Keratinocyte (primary cell): ENCODE measurements at regions not wholly inside any gene's neighbourhood (a gene's known extent, or its start where the extent isn't known, plus 50 kb on each side); places are given as distances from the start of the nearest gene placed in this dataset.

Experiments
- DNase-seq: peaks from one replicate; pipeline ENCODE4 v3.0.0-alpha.2; 2011; ENCODE audit warnings: low read depth, missing footprints, low spot score
- FAIRE-seq: peaks from 2 replicates; lab custom pipeline; 2011; peaks lifted over from hg19 to GRCh38; lab: Jason Lieb, UNC
- H2AFZ ChIP-seq: 2 replicates; pipeline ENCODE4 v1.6.0; 2012; ENCODE audit warnings: low read length, control low read depth, inconsistent platforms; ENCODE audit not compliant: control insufficient read depth
- H3K27ac ChIP-seq: 2 replicates; pipeline ENCODE4 v1.5.1; 2011; ENCODE audit warnings: low read length; ENCODE audit not compliant: control insufficient read depth, insufficient read depth
- H3K27me3 ChIP-seq: 3 replicates; pipeline ENCODE4 v1.6.0; 2011; ENCODE audit warnings: low read length; ENCODE audit not compliant: control insufficient read depth, insufficient read depth; ENCODE audit errors: extremely low read depth
- H3K36me3 ChIP-seq, 2 experiments: 2 replicates in 1 of 2; 3 replicates in 1 of 2; pipeline ENCODE4 v1.5.1; 2011; ENCODE audit warnings: low read length in 2 of 2, mild to moderate bottlenecking in 1 of 2; ENCODE audit not compliant: control insufficient read depth in 2 of 2, insufficient read depth in 2 of 2; ENCODE audit errors: extremely low read depth in 1 of 2
- H3K4me1 ChIP-seq: 3 replicates; pipeline ENCODE4 v1.5.1; 2011; ENCODE audit warnings: low read length; ENCODE audit not compliant: control insufficient read depth, insufficient read depth; ENCODE audit errors: extremely low read depth
- H3K4me2 ChIP-seq: 3 replicates; pipeline ENCODE4 v1.6.0; 2011; ENCODE audit warnings: low read depth, low read length; ENCODE audit not compliant: control insufficient read depth, insufficient read depth; ENCODE audit errors: extremely low read depth
- H3K4me3 ChIP-seq, 3 experiments: fragments of 200-600 bp in 1 of 3; sonication (generic) in 1 of 3; 2 replicates in 2 of 3; 3 replicates in 1 of 3; pipeline ENCODE4 v1.5.1; 2011 to 2016; ENCODE audit warnings: low read length in 3 of 3, mild to moderate bottlenecking in 3 of 3, control low read depth in 2 of 3, inconsistent platforms in 1 of 3, low read depth in 1 of 3, mixed read lengths in 1 of 3, mixed run types in 1 of 3, moderate library complexity in 1 of 3; ENCODE audit not compliant: control insufficient read depth in 2 of 3, insufficient read depth in 2 of 3; ENCODE audit errors: extremely low read depth in 1 of 3
- H3K79me2 ChIP-seq: 2 replicates; pipeline ENCODE4 v1.6.0; 2012; ENCODE audit warnings: low read length; ENCODE audit not compliant: control insufficient read depth, insufficient read depth
- H3K9ac ChIP-seq: 3 replicates; pipeline ENCODE4 v1.6.0; 2011; ENCODE audit warnings: low read length; ENCODE audit not compliant: control insufficient read depth, insufficient read depth; ENCODE audit errors: extremely low read depth
- H3K9me1 ChIP-seq: 3 replicates; pipeline ENCODE4 v1.6.0; 2011; ENCODE audit warnings: low read length; ENCODE audit not compliant: control insufficient read depth, insufficient read depth; ENCODE audit errors: extremely low read depth
- H3K9me3 ChIP-seq: 2 replicates; pipeline ENCODE4 v1.5.1; 2012; ENCODE audit warnings: low read depth, low read length; ENCODE audit not compliant: control insufficient read depth
- H4K20me1 ChIP-seq: 3 replicates; pipeline ENCODE4 v1.6.0; 2011; ENCODE audit warnings: low read length; ENCODE audit not compliant: control insufficient read depth, insufficient read depth; ENCODE audit errors: extremely low read depth
- EZH2 ChIP-seq: IDR thresholded peaks from one replicate; pipeline ENCODE4 v1.6.1; 2012; ENCODE audit warnings: inconsistent platforms, mild to moderate bottlenecking, low read length, moderate library complexity
- dilution Hi-C: fragments of 300-500 bp; cut with MboI; formaldehyde crosslinking; loops from one replicate; pipeline ENCODE4 v1.7.0; 2020; ENCODE audit warnings: low sequenced_read_pairs; ENCODE audit not compliant: extremely low pct_ligation_motif_present
- TF ChIP-seq, protein P1 (sequence below), 3 experiments: IDR thresholded peaks in 1 of 3; conservative IDR thresholded peaks in 1 of 3; optimal IDR thresholded peaks in 1 of 3; 2 replicates in 2 of 3; 3 replicates in 1 of 3; pipeline versions ENCODE3 to v1.5.1; 2011; ENCODE audit warnings: low read length in 3 of 3, mild to moderate bottlenecking in 3 of 3, moderate library complexity in 2 of 3, control low read depth in 1 of 3, inconsistent platforms in 1 of 3; ENCODE audit not compliant: insufficient read depth in 2 of 3; ENCODE audit errors: extremely low read depth in 1 of 3

DNA sequence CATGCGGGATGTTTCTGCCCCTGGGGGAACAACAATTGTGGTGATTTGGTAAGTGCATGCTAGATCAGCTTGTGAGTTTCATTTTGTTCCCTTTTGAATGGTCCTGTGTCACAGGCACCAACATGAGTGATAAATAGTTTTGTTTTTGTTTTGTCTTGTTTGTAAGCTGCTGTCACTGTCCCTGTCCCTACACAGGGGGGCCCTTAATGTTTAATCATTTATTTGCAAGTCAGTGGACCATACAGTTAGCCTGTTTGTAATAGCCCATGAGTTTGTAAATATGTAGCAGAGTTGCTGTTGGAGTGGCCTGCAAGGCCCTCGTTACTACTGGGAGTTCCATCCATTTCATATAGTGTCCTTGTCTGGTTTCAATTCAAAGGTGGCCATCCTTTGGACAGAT is 979.6 kb upstream of the SPRY2 start:
- H3K9me3 ChIP-seq = no peaks in the 10 kb centered on the region
- DNase-seq (no peak), FAIRE-seq (no peak)
- no peaks in the 10 kb centered on the region for H3K4me1 ChIP-seq
- H4K20me1 ChIP-seq = no peaks in the 10 kb centered on the region
- H3K4me3 ChIP-seq = no peak overlapping the region
- H3K4me2 ChIP-seq = no peak overlapping the region
- H3K36me3 ChIP-seq = no peaks in the 10 kb centered on the region
- H3K79me2 ChIP-seq = no peaks in the 10 kb centered on the region
- H3K9me1 ChIP-seq = no peaks in the 10 kb centered on the region
- H3K27me3 ChIP-seq = no peaks in the 10 kb centered on the region
- dilution Hi-C loops = no loop called here
- no peak overlapping the region for H2AFZ ChIP-seq
- no peak overlapping the region for H3K9ac ChIP-seq
- TF ChIP-seq, protein P1, sequence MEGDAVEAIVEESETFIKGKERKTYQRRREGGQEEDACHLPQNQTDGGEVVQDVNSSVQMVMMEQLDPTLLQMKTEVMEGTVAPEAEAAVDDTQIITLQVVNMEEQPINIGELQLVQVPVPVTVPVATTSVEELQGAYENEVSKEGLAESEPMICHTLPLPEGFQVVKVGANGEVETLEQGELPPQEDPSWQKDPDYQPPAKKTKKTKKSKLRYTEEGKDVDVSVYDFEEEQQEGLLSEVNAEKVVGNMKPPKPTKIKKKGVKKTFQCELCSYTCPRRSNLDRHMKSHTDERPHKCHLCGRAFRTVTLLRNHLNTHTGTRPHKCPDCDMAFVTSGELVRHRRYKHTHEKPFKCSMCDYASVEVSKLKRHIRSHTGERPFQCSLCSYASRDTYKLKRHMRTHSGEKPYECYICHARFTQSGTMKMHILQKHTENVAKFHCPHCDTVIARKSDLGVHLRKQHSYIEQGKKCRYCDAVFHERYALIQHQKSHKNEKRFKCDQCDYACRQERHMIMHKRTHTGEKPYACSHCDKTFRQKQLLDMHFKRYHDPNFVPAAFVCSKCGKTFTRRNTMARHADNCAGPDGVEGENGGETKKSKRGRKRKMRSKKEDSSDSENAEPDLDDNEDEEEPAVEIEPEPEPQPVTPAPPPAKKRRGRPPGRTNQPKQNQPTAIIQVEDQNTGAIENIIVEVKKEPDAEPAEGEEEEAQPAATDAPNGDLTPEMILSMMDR (optimal IDR thresholded peaks at IDR 0.05 in 1 of 3, IDR thresholded peaks at IDR 0.05 in 1 of 3, conservative IDR thresholded peaks at IDR 0.05 in 1 of 3; ENCODE audit: extremely low read depth in 1 of 3, insufficient read depth in 2 of 3, low read length in 3 of 3) = no peak
- TF ChIP-seq EZH2 = no peak
- no peak overlapping the region for H3K27ac ChIP-seq

DNA sequence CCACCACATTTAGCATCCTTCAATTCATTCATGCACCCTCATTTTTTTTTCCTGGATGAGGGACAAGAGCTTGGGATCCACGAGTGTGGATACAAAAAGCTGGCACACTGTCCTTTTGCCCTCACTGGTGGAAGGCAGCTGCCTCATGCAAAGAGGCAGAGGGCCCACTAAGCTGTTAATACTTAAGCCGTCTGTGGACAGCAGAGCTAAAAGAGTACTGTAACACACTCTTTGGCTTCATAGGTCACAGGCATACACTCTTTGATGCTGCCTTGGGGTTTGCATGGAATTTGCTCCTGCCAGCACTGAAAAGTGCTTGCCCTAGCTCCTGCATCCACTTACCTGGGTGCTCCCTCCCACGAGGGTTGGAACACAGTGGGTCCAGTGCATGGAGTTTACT is 978.4 kb upstream of the SPRY2 start:
- no peak for DNase-seq
- no peaks in the 10 kb centered on the region for H3K4me1 ChIP-seq
- no peaks in the 10 kb centered on the region for H3K9me3 ChIP-seq
- H4K20me1 ChIP-seq = no peaks in the 10 kb centered on the region
- TF ChIP-seq EZH2 = no peak
- TF ChIP-seq, protein P1 (optimal IDR thresholded peaks at IDR 0.05 in 1 of 3, IDR thresholded peaks at IDR 0.05 in 1 of 3, conservative IDR thresholded peaks at IDR 0.05 in 1 of 3; ENCODE audit: extremely low read depth in 1 of 3, insufficient read depth in 2 of 3, low read length in 3 of 3) = no peak
- H3K4me3 ChIP-seq = no peak overlapping the region
- no peak overlapping the region for H3K27ac ChIP-seq
- no peak overlapping the region for H2AFZ ChIP-seq
- H3K9ac ChIP-seq = no peak overlapping the region
- no peak for FAIRE-seq
- dilution Hi-C loops = no loop called here
- H3K79me2 ChIP-seq = no peaks in the 10 kb centered on the region
- H3K27me3 ChIP-seq = no peaks in the 10 kb centered on the region
- H3K36me3 ChIP-seq = no peaks in the 10 kb centered on the region
- H3K9me1 ChIP-seq = no peaks in the 10 kb centered on the region
- H3K4me2 ChIP-seq = no peak overlapping the region
